Activated CD4-positive, alpha-beta memory T cell treated with anti-CD3 and anti-CD28 coated beads for 36 hours (primary cell): ENCODE measurements at regions not wholly inside any gene's neighbourhood (a gene's known extent, or its start where the extent isn't known, plus 50 kb on each side); places are given as distances from the start of the nearest gene placed in this dataset.
"Not testable (repeated sequence)": the region's sequence is repeated elsewhere in the genome, so short reads cannot be mapped to it uniquely, and the experiment has no call there.

Experiments used
- CTCF ChIA-PET: fragments of 350-600 bp; sonication (Branson Sonifier 250); formaldehyde crosslinking; loops from one replicate; lab custom pipeline; 2021; ENCODE audit warnings: antibody characterized with exemption, inconsistent platforms; lab: Charles Lee
- POLR2A ChIA-PET: fragments of 350-600 bp; sonication (Branson Sonifier 250); formaldehyde crosslinking; loops from one replicate; lab custom pipeline; 2021; ENCODE audit warnings: antibody characterized with exemption; lab: Charles Lee
- DNase-seq: peaks from one replicate; pipeline ENCODE4 v3.0.0-alpha.2; 2020
- H3K27ac Mint-ChIP-seq: one replicate; pipeline ENCODE4 v1.8.0; 2021; ENCODE audit warnings: mixed read lengths
- H3K27me3 Mint-ChIP-seq: one replicate; pipeline ENCODE4 v1.8.0; 2021; ENCODE audit warnings: mixed read lengths
- H3K36me3 Mint-ChIP-seq: one replicate; pipeline ENCODE4 v1.8.0; 2021; ENCODE audit warnings: mixed read lengths
- H3K4me1 Mint-ChIP-seq: one replicate; pipeline ENCODE4 v1.8.0; 2021; ENCODE audit warnings: low read depth, mixed read lengths
- H3K4me3 Mint-ChIP-seq: one replicate; pipeline ENCODE4 v1.8.0; 2021; ENCODE audit warnings: mild to moderate bottlenecking, mixed read lengths
- H3K9me3 Mint-ChIP-seq: one replicate; pipeline ENCODE4 v1.8.0; 2021; ENCODE audit warnings: mixed read lengths
- intact Hi-C: fragments of 100-400 bp; cut with micrococcal nuclease; formaldehyde crosslinking; loops from one replicate; pipeline ENCODE4 v1.15.1; 2023

DNA sequence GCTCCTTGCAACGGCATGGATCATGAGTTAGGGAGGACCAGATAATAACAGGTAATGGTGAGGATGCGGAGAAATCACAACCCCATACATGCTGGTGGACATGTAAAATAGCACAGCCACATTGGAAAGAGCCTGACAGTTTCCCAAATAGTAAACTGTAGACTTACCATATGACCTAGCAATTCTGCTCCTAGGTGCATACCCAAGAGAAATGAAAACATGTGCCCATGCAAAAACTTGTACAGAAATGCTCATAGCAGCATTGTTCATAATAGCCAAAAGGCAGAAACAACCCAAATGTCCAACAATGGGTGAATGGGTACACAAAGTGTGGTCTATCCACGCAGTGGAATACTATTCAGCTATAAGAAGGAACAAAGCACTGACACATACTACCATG lies 97.5 kb upstream of the VRK1 start:
- ChIA-PET POLR2A (no interaction called here), CTCF (interaction anchor here (1.0 to 2.4 kb wide), 5 partner anchors 9 to 153 kb away, joined by 3 to 9 read pairs (median 3); no protein-coding TSS in a partner anchor)
- intact Hi-C loops: no loop called here
- Mint-ChIP-seq H3K36me3 (no peaks in the 10 kb centered on the region), H3K4me1 (no peaks in the 10 kb centered on the region), H3K4me3 (no peak overlapping the region), H3K27me3 (peaks cover 17% of the 10 kb centered on the region), H3K27ac (no peak overlapping the region), H3K9me3 (no peaks in the 10 kb centered on the region)
- DNase-seq: no peak

DNA sequence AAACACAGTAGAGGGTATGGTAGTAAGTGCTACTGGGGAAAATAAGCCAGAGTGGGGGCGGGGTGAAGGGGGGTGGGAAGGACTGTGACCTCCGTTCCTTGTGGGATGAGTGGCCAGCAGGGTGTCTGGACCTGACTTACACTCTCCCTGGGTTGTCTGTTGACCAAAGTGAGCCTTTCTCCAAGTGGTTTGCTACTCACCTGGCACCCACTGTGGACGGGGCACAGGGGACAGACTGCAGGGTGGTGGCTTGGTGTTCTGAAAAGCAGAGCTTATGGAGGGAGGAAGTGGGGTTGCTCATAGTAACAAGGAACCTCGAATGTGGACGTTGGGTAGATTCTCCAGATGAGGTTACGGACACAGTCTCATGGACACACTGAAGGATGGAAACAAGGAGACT lies 94.4 kb upstream of the VRK1 start:
- CTCF ChIA-PET: no interaction called here
- Mint-ChIP-seq H3K36me3 (no peaks in the 10 kb centered on the region), H3K9me3 (no peaks in the 10 kb centered on the region)

GRCh38 chr14:96705422-96706092 lies 91.6 kb upstream of the VRK1 start:
- Mint-ChIP-seq H3K4me1 (peaks cover 2% of the 10 kb centered on the region), H3K27me3 (peaks cover 21% of the 10 kb centered on the region), H3K9me3 (no peaks in the 10 kb centered on the region), H3K4me3 (no peak overlapping the region), H3K27ac (no peak overlapping the region), H3K36me3 (no peaks in the 10 kb centered on the region)
- CTCF ChIA-PET: no interaction called here
- POLR2A ChIA-PET: no interaction called here
- intact Hi-C loops: no loop called here
- DNase-seq: no peak

More for the DNA sequence above, 94.4 kb upstream of the VRK1 start:
- H3K4me3 Mint-ChIP-seq: no peak overlapping the region
- H3K4me1 Mint-ChIP-seq: no peaks in the 10 kb centered on the region
- intact Hi-C loops: no loop called here
- POLR2A ChIA-PET: no interaction called here
- peaks cover 21% of the 10 kb centered on the region for H3K27me3 Mint-ChIP-seq
- no peak overlapping the region for H3K27ac Mint-ChIP-seq
- DNase-seq: no peak

DNA sequence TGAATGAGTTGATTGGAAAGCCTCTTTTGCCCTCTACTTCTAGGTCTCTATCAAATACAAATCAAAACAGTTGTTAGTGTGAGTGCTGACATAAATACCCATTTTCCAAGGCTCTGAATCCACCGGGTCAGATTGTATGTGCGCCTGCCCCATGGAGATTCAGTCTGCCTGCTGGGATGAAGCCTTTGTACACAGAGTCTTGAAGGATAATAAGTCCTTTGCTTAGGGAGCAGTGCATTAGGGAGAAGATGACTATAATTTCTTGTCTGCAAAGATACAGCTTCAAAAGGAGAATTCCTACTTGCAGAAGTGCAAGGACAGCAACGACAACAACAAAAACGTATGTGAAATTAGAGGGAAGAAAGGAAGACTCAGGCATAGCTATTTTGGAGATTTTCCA lies 90.3 kb upstream of the VRK1 start:
- ChIA-PET CTCF (no interaction called here), POLR2A (no interaction called here)
- H3K4me3 Mint-ChIP-seq: no peak overlapping the region
- no peaks in the 10 kb centered on the region for H3K36me3 Mint-ChIP-seq
- no peaks in the 10 kb centered on the region for H3K9me3 Mint-ChIP-seq
- no peak overlapping the region for H3K27ac Mint-ChIP-seq
- peaks cover 2% of the 10 kb centered on the region for H3K4me1 Mint-ChIP-seq
- H3K27me3 Mint-ChIP-seq: peaks cover 23% of the 10 kb centered on the region
- no peak for DNase-seq
- intact Hi-C loops: no loop called here

- ChIA-PET CTCF (interaction anchor here (1.3 kb wide), 1 partner anchor 10 kb away, joined by 3 read pairs; no protein-coding TSS in a partner anchor), POLR2A (interaction anchor here (0.6 kb wide), 1 partner anchor 80 kb away, joined by 3 read pairs; no protein-coding TSS in a partner anchor)
- no peaks in the 10 kb centered on the region for H3K9me3 Mint-ChIP-seq
- no peak for DNase-seq
- H3K27ac Mint-ChIP-seq: no peak overlapping the region
- H3K36me3 Mint-ChIP-seq: no peaks in the 10 kb centered on the region
- no peak overlapping the region for H3K4me3 Mint-ChIP-seq
- peaks cover 2% of the 10 kb centered on the region for H3K4me1 Mint-ChIP-seq
- H3K27me3 Mint-ChIP-seq: peaks cover 16% of the 10 kb centered on the region
- intact Hi-C loops: no loop called here
Measured at GRCh38 chr14:96710060-96710666, 87.0 kb upstream of the VRK1 start.

- DNase-seq: no peak
- intact Hi-C loops: no loop called here
- no peaks in the 10 kb centered on the region for H3K9me3 Mint-ChIP-seq
- peaks cover 2% of the 10 kb centered on the region for H3K4me1 Mint-ChIP-seq
- no peak overlapping the region for H3K27ac Mint-ChIP-seq
- POLR2A ChIA-PET: no interaction called here
- CTCF ChIA-PET: no interaction called here
- peaks cover 17% of the 10 kb centered on the region for H3K27me3 Mint-ChIP-seq
- no peak overlapping the region for H3K4me3 Mint-ChIP-seq
- H3K36me3 Mint-ChIP-seq: no peaks in the 10 kb centered on the region
Measured at GRCh38 chr14:96711559-96712267, 85.5 kb upstream of the VRK1 start.

DNA sequence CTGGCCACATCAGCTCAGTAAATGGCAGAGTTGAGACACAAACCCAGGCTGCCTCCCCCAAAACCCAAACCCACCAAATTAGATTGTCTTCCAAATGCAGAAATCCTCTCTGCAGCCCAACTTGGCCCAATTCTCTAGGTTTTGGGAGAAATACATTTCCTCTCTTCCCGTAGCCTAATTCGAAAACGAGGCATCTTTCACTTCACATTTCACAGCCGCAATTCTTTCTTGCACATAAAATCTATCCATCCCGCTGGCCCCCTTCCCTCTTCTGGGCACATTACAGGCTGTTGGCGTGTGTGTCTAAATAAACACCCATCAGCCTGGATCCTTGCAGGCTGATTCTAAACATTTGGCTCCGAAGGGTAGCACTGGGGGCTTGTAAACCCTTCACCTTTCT lies 83.8 kb upstream of the VRK1 start:
- Mint-ChIP-seq H3K36me3 (no peaks in the 10 kb centered on the region), H3K27ac (no peak overlapping the region), H3K4me1 (peaks cover 2% of the 10 kb centered on the region), H3K4me3 (no peak overlapping the region), H3K9me3 (no peaks in the 10 kb centered on the region), H3K27me3 (peaks cover 17% of the 10 kb centered on the region)
- intact Hi-C loops: no loop called here
- CTCF ChIA-PET: no interaction called here
- no peak for DNase-seq
- POLR2A ChIA-PET: no interaction called here

DNA sequence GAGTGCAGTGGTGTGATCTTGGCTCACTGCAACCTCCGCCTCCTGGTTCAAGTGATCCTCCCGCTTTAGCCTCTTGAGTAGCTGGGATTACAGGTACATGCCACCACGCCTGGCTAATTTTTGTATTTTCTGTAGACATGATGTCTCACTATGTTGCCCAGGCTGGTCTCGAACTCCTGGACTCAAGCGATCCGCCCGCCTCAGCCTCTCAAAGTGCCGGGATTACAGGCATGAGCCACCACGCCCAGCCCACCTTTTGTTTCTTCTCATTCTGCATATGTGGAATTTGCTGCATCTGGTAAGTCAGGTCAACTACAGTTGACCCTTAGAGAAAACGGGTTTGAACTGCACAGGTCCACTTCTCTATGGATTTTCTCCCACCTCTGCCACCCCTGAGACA lies 82.6 kb upstream of the VRK1 start:
- CTCF ChIA-PET: not testable (repeated sequence)
- H3K27me3 Mint-ChIP-seq: peaks cover 17% of the 10 kb centered on the region

DNA sequence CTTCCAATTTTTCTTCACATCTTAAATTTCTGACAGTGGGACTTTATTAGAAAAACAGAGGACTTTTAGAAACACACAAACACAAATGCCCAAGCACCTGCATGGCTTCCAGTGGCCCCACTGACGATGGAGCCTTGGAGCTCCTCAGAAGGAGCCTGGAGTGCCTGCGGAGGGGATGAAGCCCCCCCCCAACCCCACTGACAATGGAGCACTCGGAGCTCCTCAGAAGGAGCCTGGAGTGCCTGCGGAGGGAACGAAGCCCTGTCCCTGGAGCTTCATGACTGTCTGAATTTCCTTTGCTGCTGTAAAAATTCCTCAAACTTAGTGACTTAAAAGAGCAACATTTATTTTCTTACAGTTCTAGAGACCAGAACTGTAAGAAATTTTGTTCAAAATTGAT lies 80.1 kb upstream of the VRK1 start:
- ChIA-PET POLR2A (no interaction called here), CTCF (no interaction called here)
- Mint-ChIP-seq H3K27ac (no peak overlapping the region), H3K36me3 (no peaks in the 10 kb centered on the region), H3K4me1 (no peaks in the 10 kb centered on the region), H3K9me3 (no peaks in the 10 kb centered on the region), H3K4me3 (no peak overlapping the region), H3K27me3 (peaks cover 21% of the 10 kb centered on the region)
- intact Hi-C loops: no loop called here
- no peak for DNase-seq

More for the DNA sequence above, 82.6 kb upstream of the VRK1 start:
- H3K4me3 Mint-ChIP-seq, H3K9me3 Mint-ChIP-seq, intact Hi-C loops, H3K36me3 Mint-ChIP-seq, H3K27ac Mint-ChIP-seq, H3K4me1 Mint-ChIP-seq, POLR2A ChIA-PET, DNase-seq: not testable (repeated sequence)

DNA sequence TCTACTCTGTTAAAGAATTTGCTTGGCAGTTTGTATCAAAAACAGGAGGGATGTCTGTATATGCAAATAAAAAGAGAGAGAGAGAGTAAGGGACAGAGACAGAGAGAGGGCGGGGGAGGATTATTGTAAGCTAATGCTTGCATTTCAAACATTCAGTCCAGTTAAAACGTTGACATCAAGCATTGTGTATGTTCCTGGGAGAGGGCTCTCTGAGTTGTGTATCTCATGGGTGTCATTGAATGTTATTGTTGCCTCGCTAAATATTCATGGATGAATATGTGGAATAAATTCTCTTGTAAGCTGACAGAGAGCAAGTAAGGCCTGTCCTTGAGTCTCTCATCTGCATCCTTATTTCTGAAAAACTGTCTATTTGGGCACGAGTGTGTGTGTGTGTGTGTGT lies 78.8 kb upstream of the VRK1 start:
- Mint-ChIP-seq H3K27me3 (peaks cover 16% of the 10 kb centered on the region), H3K4me3 (no peak overlapping the region), H3K4me1 (no peaks in the 10 kb centered on the region), H3K36me3 (no peaks in the 10 kb centered on the region), H3K9me3 (no peaks in the 10 kb centered on the region), H3K27ac (no peak overlapping the region)
- CTCF ChIA-PET: no interaction called here
- intact Hi-C loops: no loop called here
- POLR2A ChIA-PET: no interaction called here
- DNase-seq: no peak

- peaks cover 11% of the 10 kb centered on the region for H3K27me3 Mint-ChIP-seq
- CTCF ChIA-PET, POLR2A ChIA-PET, H3K36me3 Mint-ChIP-seq, DNase-seq, H3K4me3 Mint-ChIP-seq, H3K9me3 Mint-ChIP-seq, H3K4me1 Mint-ChIP-seq, H3K27ac Mint-ChIP-seq, intact Hi-C loops: not testable (repeated sequence)
Measured at GRCh38 chr14:96720702-96721101, 76.5 kb upstream of the VRK1 start.

GRCh38 chr14:96722736-96723135 lies 74.4 kb upstream of the VRK1 start:
- POLR2A ChIA-PET: no interaction called here
- CTCF ChIA-PET: no interaction called here
- intact Hi-C loops: no loop called here

More at GRCh38 chr14:96722736-96723135, 74.4 kb upstream of the VRK1 start:
- Mint-ChIP-seq H3K27me3 (peaks cover 17% of the 10 kb centered on the region), H3K9me3 (no peaks in the 10 kb centered on the region), H3K4me3 (no peak overlapping the region), H3K36me3 (no peaks in the 10 kb centered on the region), H3K4me1 (no peaks in the 10 kb centered on the region), H3K27ac (no peak overlapping the region)
- no peak for DNase-seq
